HCT116 (cell line): ENCODE measurements at regions not wholly inside any gene's neighbourhood (a gene's known extent, or its start where the extent isn't known, plus 50 kb on each side); places are given as distances from the start of the nearest gene placed in this dataset.

Source experiments
- ATAC-seq: fragments of 200-7000 bp; cut with Tn5 transposase; 2 replicates; pipeline ENCODE4 v1.9.1; 2020; ENCODE audit warnings: mild to moderate bottlenecking, moderate library complexity
- BruUV-seq: library from RNA; stranded (reverse); fragments of 400-500 nt; replicated peaks from 2 replicates; lab custom pipeline; 2021; lab: Mats Ljungman, UMichigan
- CTCF ChIA-PET: fragments of 300-600 bp; sonication (Branson Sonifier 250); formaldehyde crosslinking; loops from one replicate; lab custom pipeline; 2021; ENCODE audit warnings: antibody characterized with exemption; lab: Charles Lee
- POLR2A ChIA-PET: fragments of 300-600, 350-600 bp; sonication (Branson Sonifier 250); formaldehyde crosslinking; loops from one replicate; lab custom pipeline; 2021; ENCODE audit warnings: antibody characterized with exemption; lab: Charles Lee
- RAD21 ChIA-PET, 2 experiments: fragments of 300-600 bp; sonication (Branson Sonifier 250); formaldehyde crosslinking; loops; one replicate each; lab custom pipeline; 2023; ENCODE audit warnings: low total read pairs in 2 of 2; ENCODE audit not compliant: uncharacterized antibody in 2 of 2, unreplicated experiment in 2 of 2, low non-redundant PET in 1 of 2; lab: Charles Lee
- DNase-seq: peaks from one replicate; pipeline ENCODE4 v3.0.0-alpha.2; 2010; ENCODE audit warnings: low read depth, low spot score
- H2AFZ ChIP-seq: fragments of 200-600 bp; shearing (Covaris generic), sonication (generic); 2 replicates; pipeline ENCODE4 v1.6.1; 2017; ENCODE audit warnings: low read depth, mixed run types, mixed read lengths, antibody characterized with exemption, low read length; ENCODE audit not compliant: poor library complexity, severe bottlenecking
- H3K27ac ChIP-seq: 2 replicates; pipeline ENCODE4 v1.5.1; 2012; ENCODE audit warnings: low read depth, low read length
- H3K27me3 ChIP-seq: fragments of 200-600 bp; sonication (generic); 2 replicates; pipeline ENCODE4 v1.6.1; 2016; ENCODE audit warnings: mixed run types, low read length, mixed read lengths; ENCODE audit not compliant: insufficient read depth
- H3K36me3 ChIP-seq, 2 experiments: fragments of 200-500 bp in 1 of 2; fragments of 200-600 bp in 1 of 2; sonication (Bioruptor generic) in 1 of 2; sonication (generic) in 1 of 2; 2 replicates each; pipeline versions ENCODE4 v1.5.1 to v1.6.1; 2014 to 2016; ENCODE audit warnings: low read length in 2 of 2, inconsistent platforms in 1 of 2, mixed read lengths in 1 of 2, mixed run types in 1 of 2; ENCODE audit not compliant: insufficient read depth in 2 of 2, control insufficient read depth in 1 of 2
- H3K4me1 ChIP-seq, 2 experiments: fragments of 200-600 bp in 1 of 2; sonication (generic) in 1 of 2; 2 replicates each; pipeline versions ENCODE4 v1.5.1 to v1.6.1; 2012 to 2017; ENCODE audit warnings: low read length in 2 of 2, inconsistent platforms in 1 of 2, mild to moderate bottlenecking in 1 of 2, mixed read lengths in 1 of 2, mixed run types in 1 of 2, moderate library complexity in 1 of 2; ENCODE audit not compliant: insufficient read depth in 2 of 2, control insufficient read depth in 1 of 2
- H3K4me2 ChIP-seq: fragments of 200-600 bp; sonication (generic); 2 replicates; pipeline ENCODE4 v1.6.1; 2017; ENCODE audit warnings: mixed run types, low read length, mixed read lengths
- H3K4me3 ChIP-seq, 2 experiments: fragments of 200-600 bp in 1 of 2; sonication (generic) in 1 of 2; replicated peaks in 1 of 2; 2 replicates each; pipeline ENCODE4 v1.5.1; 2011 to 2016; ENCODE audit warnings: low read length in 2 of 2, control low read depth in 1 of 2, low read depth in 1 of 2, mild to moderate bottlenecking in 1 of 2, mixed read lengths in 1 of 2, mixed run types in 1 of 2
- H3K79me2 ChIP-seq: fragments of 200-600 bp; sonication (generic); 2 replicates; pipeline ENCODE4 v1.6.1; 2017; ENCODE audit warnings: mild to moderate bottlenecking, mixed run types, low read length, moderate library complexity, mixed read lengths; ENCODE audit not compliant: insufficient read depth
- H3K9ac ChIP-seq: fragments of 200-600 bp; sonication (generic); 2 replicates; pipeline ENCODE4 v1.6.1; 2016; ENCODE audit warnings: low read length, mixed read lengths
- H3K9me2 ChIP-seq: fragments of 200-600 bp; sonication (generic), shearing (Covaris generic); 2 replicates; pipeline ENCODE4 v1.6.1; 2017; ENCODE audit warnings: mixed run types, mild to moderate bottlenecking, moderate library complexity; ENCODE audit not compliant: insufficient read depth
- H3K9me3 ChIP-seq, 2 experiments: fragments of 200-500 bp in 1 of 2; fragments of 200-600 bp in 1 of 2; sonication (Bioruptor generic) in 1 of 2; sonication (generic) in 1 of 2; 2 replicates each; pipeline ENCODE4 v1.6.1; 2014 to 2017; ENCODE audit warnings: low read length in 2 of 2, mixed read lengths in 2 of 2, inconsistent platforms in 1 of 2, low read depth in 1 of 2, mild to moderate bottlenecking in 1 of 2, mixed run types in 1 of 2, moderate library complexity in 1 of 2; ENCODE audit not compliant: control insufficient read depth in 1 of 2, insufficient read depth in 1 of 2
- H4K20me1 ChIP-seq: fragments of 200-600 bp; sonication (generic), shearing (Covaris generic); 2 replicates; pipeline ENCODE4 v1.6.1; 2017; ENCODE audit warnings: mixed run types, mild to moderate bottlenecking, moderate library complexity; ENCODE audit not compliant: insufficient read depth
- CBX3 ChIP-seq: IDR thresholded peaks from 2 replicates; pipeline ENCODE4 v1.6.1; 2012; ENCODE audit warnings: low read depth
- EGR1 ChIP-seq: IDR thresholded peaks from 2 replicates; pipeline ENCODE4 v1.6.1; 2012; ENCODE audit warnings: low read depth
- FOSL1 ChIP-seq: IDR thresholded peaks from 2 replicates; pipeline ENCODE4 v1.6.1; 2012; ENCODE audit warnings: low read depth
- POLR2AphosphoS5 ChIP-seq: IDR thresholded peaks from 2 replicates; pipeline ENCODE4 v1.6.1; 2011; ENCODE audit warnings: mild to moderate bottlenecking, low read depth, low read length, moderate library complexity
- RAD21 ChIP-seq: IDR thresholded peaks from 2 replicates; pipeline ENCODE4 v1.6.1; 2012; ENCODE audit warnings: low read depth, mild to moderate bottlenecking
- SP1 ChIP-seq: IDR thresholded peaks from 2 replicates; pipeline ENCODE4 v1.6.1; 2012; ENCODE audit warnings: low read depth
- SRF ChIP-seq: IDR thresholded peaks from 2 replicates; pipeline ENCODE4 v1.6.1; 2012; ENCODE audit warnings: low read depth
- intact Hi-C: fragments of 100-400 bp; cut with micrococcal nuclease; formaldehyde crosslinking; loops from 2 replicates; pipeline ENCODE4 v1.10.0; 2022
- TF ChIP-seq, protein P1 (sequence below): IDR thresholded peaks from 2 replicates; pipeline ENCODE4 v1.6.1; 2012
- TF ChIP-seq, protein P2 (sequence below), 3 experiments: fragments of 200-600 bp in 1 of 3; sonication (generic) in 1 of 3; IDR thresholded peaks in 2 of 3; conservative IDR thresholded peaks in 1 of 3; 2 replicates each; pipeline ENCODE4 v1.5.1; 2012 to 2017; ENCODE audit warnings: low read depth in 2 of 3, low read length in 2 of 3, antibody characterized with exemption in 1 of 3, borderline replicate concordance in 1 of 3, control low read depth in 1 of 3, mild to moderate bottlenecking in 1 of 3, mixed read lengths in 1 of 3, mixed run types in 1 of 3, moderate library complexity in 1 of 3; ENCODE audit not compliant: insufficient read depth in 1 of 3
- TF ChIP-seq, protein P3 (sequence below): IDR thresholded peaks from 2 replicates; pipeline ENCODE4 v1.6.1; 2012

DNA sequence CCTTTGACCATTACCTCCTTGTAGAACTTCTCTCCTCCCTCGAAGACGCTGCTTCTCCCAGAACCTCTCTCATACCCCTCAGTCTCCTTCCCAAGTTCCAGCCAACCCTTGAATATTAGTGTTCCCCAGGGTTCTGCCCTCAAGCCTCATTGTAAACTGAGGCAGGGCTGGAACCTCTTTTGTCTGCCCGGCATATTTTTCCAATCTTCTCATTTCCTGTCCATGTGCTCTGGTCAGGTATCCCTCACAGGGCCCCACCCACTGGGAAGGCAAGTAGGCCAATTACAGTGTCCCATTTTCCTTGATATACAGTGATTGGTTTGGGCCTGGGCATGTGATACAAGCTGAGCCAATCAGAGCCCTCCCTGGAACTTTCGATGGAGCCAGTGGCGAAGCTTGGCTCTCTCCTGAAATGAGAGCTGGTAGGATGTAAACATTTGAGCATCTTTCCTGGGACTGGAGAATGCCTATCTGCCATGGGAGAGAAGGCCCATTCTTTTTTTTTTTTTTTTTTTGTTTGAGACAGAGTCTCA is 57.1 kb upstream of the ID3 start:
- H3K4me1 ChIP-seq, result peaks cover 15 to 34% of the 10 kb centered on the region in 2 experiments
- no TSS peak for BruUV-seq
- H3K4me3 ChIP-seq, result no peak overlapping the region
- ATAC-seq (peak; percentile 45), DNase-seq (no peak)
- H3K9ac ChIP-seq, result no peak overlapping the region
- no peaks in the 10 kb centered on the region for H3K9me2 ChIP-seq
- H3K4me2 ChIP-seq, result no peak overlapping the region
- H3K36me3 ChIP-seq, result no peaks in the 10 kb centered on the region
- H3K27ac ChIP-seq, result no peak overlapping the region
- H3K9me3 ChIP-seq, result no peaks in the 10 kb centered on the region
- H3K79me2 ChIP-seq, result no peaks in the 10 kb centered on the region
- ChIA-PET CTCF (interaction anchor here (0.6 to 1.2 kb wide), 2 partner anchors 17 to 21 kb away, joined by 3 read pairs; no protein-coding TSS in a partner anchor), POLR2A (no interaction called here), RAD21 (no interaction called here)
- TF ChIP-seq SRF (no peak), CBX3 (no peak), EGR1 (no peak), FOSL1 (no peak), POLR2AphosphoS5 (no peak), RAD21 (no peak), SP1 (no peak)
- TF ChIP-seq, protein P1, sequence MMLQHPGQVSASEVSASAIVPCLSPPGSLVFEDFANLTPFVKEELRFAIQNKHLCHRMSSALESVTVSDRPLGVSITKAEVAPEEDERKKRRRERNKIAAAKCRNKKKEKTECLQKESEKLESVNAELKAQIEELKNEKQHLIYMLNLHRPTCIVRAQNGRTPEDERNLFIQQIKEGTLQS, result no peak
- TF ChIP-seq, protein P2, sequence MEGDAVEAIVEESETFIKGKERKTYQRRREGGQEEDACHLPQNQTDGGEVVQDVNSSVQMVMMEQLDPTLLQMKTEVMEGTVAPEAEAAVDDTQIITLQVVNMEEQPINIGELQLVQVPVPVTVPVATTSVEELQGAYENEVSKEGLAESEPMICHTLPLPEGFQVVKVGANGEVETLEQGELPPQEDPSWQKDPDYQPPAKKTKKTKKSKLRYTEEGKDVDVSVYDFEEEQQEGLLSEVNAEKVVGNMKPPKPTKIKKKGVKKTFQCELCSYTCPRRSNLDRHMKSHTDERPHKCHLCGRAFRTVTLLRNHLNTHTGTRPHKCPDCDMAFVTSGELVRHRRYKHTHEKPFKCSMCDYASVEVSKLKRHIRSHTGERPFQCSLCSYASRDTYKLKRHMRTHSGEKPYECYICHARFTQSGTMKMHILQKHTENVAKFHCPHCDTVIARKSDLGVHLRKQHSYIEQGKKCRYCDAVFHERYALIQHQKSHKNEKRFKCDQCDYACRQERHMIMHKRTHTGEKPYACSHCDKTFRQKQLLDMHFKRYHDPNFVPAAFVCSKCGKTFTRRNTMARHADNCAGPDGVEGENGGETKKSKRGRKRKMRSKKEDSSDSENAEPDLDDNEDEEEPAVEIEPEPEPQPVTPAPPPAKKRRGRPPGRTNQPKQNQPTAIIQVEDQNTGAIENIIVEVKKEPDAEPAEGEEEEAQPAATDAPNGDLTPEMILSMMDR (IDR thresholded peaks at IDR 0.05 in 2 of 3, conservative IDR thresholded peaks at IDR 0.05 in 1 of 3; ENCODE audit: borderline replicate concordance in 1 of 3, insufficient read depth in 1 of 3, low read depth in 2 of 3, low read length in 2 of 3), result no peak
- TF ChIP-seq, protein P3, sequence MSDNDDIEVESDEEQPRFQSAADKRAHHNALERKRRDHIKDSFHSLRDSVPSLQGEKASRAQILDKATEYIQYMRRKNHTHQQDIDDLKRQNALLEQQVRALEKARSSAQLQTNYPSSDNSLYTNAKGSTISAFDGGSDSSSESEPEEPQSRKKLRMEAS, result no peak
- intact Hi-C loops, result no loop called here
- H3K27me3 ChIP-seq, result no peaks in the 10 kb centered on the region
- no peak overlapping the region for H2AFZ ChIP-seq
- H4K20me1 ChIP-seq, result no peaks in the 10 kb centered on the region
